Epithelial cell of proximal tubule (primary cell): ENCODE measurements at regions not wholly inside any gene's neighbourhood (a gene's known extent, or its start where the extent isn't known, plus 50 kb on each side); places are given as distances from the start of the nearest gene placed in this dataset.

Experiments used
- DNase-seq: peaks from one replicate; pipeline ENCODE4 v3.0.0-alpha.2; 2011; ENCODE audit warnings: low read depth
- H3K4me3 ChIP-seq: 2 replicates; pipeline ENCODE4 v1.5.1; 2011; ENCODE audit warnings: low read depth, mild to moderate bottlenecking, low read length
- CTCF ChIP-seq: conservative IDR thresholded peaks from 2 replicates; pipeline ENCODE4 v1.5.1; 2012; ENCODE audit warnings: low read depth, mild to moderate bottlenecking, low read length

- no peak for TF ChIP-seq CTCF
- no peak overlapping the region for H3K4me3 ChIP-seq
- no peak for DNase-seq
These were observed 92.8 kb downstream of the HNRNPLL start for GRCh38 chr2:38509947-38510326.

DNA sequence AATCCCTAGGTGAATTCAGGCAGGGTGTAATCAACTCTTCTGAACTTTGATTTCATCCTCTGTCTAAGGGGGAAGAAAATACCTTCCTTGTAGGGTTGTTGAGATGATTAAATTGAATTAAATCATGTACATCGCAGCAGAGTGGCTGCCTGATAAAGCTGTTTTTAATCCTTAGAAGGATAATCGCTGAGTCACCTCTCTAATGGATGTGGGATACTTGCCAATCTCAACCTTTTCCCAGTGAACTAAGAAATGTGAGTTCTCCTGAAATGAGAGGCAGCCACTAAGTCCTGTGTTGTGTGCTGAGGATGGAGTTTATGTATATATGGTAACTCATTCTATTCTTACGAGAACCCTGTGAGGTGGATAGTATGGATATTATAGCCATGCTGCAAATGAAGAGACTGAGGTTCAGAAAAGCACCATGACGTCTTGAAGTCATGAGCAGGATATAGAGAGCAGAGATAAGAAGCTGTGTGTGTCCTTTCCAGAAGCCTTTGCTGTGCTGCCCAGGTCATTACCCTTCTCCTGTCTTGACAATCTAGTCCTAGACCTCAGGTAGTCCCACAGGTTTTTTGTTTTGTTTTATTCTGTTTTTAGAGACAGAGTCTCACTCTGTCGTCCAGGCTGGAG lies 93.3 kb downstream of the HNRNPLL start:
- peak; percentile 35 for DNase-seq
- no peak overlapping the region for H3K4me3 ChIP-seq
- no peak for TF ChIP-seq CTCF

DNA sequence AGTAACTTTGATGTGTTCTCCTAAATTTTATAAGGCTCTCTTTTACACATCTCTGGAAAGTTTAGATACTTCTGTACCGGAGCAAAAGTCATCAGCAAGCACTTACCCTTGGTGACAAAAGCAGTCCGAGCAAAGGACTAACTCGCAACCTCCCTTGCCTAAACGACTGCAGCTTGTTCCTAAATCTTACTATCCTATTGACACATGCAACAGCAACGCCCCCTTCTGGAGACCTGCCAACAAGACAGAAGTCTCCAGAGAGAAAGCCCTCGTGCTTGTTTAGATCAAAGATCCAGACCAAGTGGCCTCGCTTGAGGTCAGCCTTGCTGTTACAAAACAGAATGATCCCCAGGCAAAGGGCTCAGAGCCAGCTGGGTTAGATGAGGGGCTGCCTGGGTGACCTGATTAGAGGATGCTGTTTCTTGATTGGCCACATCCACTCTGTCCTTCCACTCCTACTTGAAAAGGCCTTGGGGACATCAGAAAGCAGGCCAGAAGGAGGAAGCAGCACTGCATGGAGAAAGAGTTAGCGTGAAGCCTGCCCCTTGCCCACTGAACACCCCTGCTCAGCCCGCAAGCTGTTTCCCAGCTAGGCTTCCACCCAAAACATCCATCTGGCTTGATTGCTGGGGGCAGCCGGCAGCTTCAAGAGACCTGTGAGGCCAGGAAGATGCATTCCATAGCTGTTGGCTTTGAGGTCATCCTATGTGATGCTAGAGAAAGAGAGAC lies 94.3 kb downstream of the HNRNPLL start:
- no peak overlapping the region for H3K4me3 ChIP-seq
- TF ChIP-seq CTCF = peak; percentile 73
- peak; percentile 35 for DNase-seq

DNA sequence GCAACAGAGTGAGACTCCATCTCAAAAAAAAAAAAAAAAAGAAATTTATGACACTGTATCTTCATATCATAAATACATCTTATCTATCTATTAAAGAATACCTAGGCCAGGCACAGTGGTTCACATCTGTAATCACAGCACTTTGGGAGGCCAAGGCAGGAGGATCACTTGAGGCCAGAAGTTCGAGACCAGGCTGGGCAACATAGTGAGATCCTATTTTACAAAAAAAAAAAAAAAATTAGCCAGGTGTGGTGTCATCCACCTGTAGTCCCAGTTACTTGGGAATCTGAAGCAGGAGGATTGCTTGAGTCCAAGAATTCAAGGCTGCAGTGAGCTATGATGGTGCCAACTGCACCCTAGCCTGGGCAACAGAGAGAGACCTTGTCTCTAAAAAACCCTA lies 95.0 kb downstream of the HNRNPLL start:
- TF ChIP-seq CTCF = no peak
- DNase-seq = no peak
- H3K4me3 ChIP-seq = no peak overlapping the region

- TF ChIP-seq CTCF = no peak
- no peak overlapping the region for H3K4me3 ChIP-seq
- no peak for DNase-seq
These were observed 96.9 kb downstream of the HNRNPLL start for GRCh38 chr2:38505779-38506178.

DNA sequence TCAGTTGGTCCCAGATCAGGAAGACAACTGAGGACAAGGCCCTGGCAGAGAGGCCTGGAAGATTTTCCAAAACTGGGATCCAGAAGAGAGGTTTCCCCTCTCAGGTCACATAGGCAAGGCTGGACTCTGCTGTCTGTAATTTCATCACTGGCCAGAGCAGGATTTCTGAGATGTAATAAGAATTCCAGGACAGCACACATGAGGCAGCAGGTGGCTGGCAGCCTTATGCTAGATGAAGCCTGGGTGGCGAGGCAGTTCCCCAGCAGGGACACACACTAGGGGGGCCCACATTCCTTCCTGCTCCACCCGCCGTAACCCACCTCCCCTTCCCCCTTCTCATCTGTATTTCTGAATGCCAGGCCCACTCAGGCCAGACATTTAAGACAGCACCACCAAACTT lies 98.6 kb downstream of the HNRNPLL start:
- TF ChIP-seq CTCF = no peak
- no peak for DNase-seq
- no peak overlapping the region for H3K4me3 ChIP-seq

DNA sequence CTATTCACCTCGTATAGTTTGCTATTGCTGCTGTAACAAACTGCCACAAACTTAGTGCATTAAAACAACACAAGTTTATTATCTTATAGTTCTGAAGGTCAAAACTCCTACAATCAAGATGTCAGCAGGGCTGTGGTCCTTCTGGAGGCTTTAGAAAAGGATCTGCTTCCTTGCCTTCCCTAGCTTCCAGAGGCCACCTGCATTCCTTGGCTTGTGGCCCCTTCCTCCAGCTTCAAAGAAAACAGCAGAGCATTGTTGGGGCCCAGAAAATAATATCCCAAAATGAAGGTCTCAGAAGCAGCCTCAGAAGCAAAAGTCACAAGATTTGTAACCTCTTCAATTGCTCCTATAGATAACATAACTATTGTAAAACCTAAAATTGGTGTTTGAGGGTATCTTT lies 100.6 kb downstream of the HNRNPLL start:
- no peak for DNase-seq
- TF ChIP-seq CTCF = no peak
- H3K4me3 ChIP-seq = no peak overlapping the region
